H9 (cell line): ENCODE measurements at regions not wholly inside any gene's neighbourhood (a gene's known extent, or its start where the extent isn't known, plus 50 kb on each side); places are given as distances from the start of the nearest gene placed in this dataset.

Experiments
- DNase-seq: peaks from one replicate; pipeline ENCODE4 v3.0.0-alpha.2; 2017
- H2AFZ ChIP-seq: one replicate; pipeline ENCODE4 v1.6.1; 2013; ENCODE audit warnings: mild to moderate bottlenecking, low read length, control low read depth, moderate library complexity
- H2AK5ac ChIP-seq: 2 replicates; pipeline ENCODE4 v1.6.1; 2013; ENCODE audit warnings: low read length, control low read depth, mixed read lengths; ENCODE audit not compliant: insufficient read length
- H2BK120ac ChIP-seq: one replicate; pipeline ENCODE4 v1.6.1; 2013; ENCODE audit warnings: low read depth, mild to moderate bottlenecking, low read length, control low read depth, inconsistent platforms; ENCODE audit not compliant: poor library complexity, severe bottlenecking
- H2BK12ac ChIP-seq: 2 replicates; pipeline ENCODE4 v1.6.1; 2013; ENCODE audit warnings: low read length, control low read depth, mixed read lengths, low read depth; ENCODE audit not compliant: insufficient read length
- H2BK15ac ChIP-seq: 2 replicates; pipeline ENCODE4 v1.6.1; 2013; ENCODE audit warnings: low read depth, low read length, control low read depth
- H2BK20ac ChIP-seq: one replicate; pipeline ENCODE4 v1.6.1; 2013; ENCODE audit warnings: low read depth, mild to moderate bottlenecking, low read length, control low read depth, inconsistent platforms; ENCODE audit not compliant: poor library complexity, severe bottlenecking
- H2BK5ac ChIP-seq: 2 replicates; pipeline ENCODE4 v1.6.1; 2013; ENCODE audit warnings: low read length, control low read depth, mixed read lengths; ENCODE audit not compliant: insufficient read length
- H3K14ac ChIP-seq: 2 replicates; pipeline ENCODE4 v1.6.1; 2013; ENCODE audit warnings: low read length, control low read depth; ENCODE audit not compliant: insufficient read depth
- H3K18ac ChIP-seq: 2 replicates; pipeline ENCODE4 v1.6.1; 2013; ENCODE audit warnings: low read depth, mild to moderate bottlenecking, mixed read lengths, low read length, control low read depth; ENCODE audit not compliant: insufficient read length
- H3K23ac ChIP-seq: 2 replicates; pipeline ENCODE4 v1.6.1; 2013; ENCODE audit warnings: low read length, control low read depth, mixed read lengths, low read depth; ENCODE audit not compliant: insufficient read length
- H3K23me2 ChIP-seq: 2 replicates; pipeline ENCODE4 v1.6.1; 2013; ENCODE audit warnings: low read depth, mild to moderate bottlenecking, mixed read lengths, low read length, control low read depth; ENCODE audit not compliant: insufficient read length, poor library complexity, severe bottlenecking
- H3K27ac ChIP-seq: 2 replicates; pipeline ENCODE4 v1.5.1; 2013; ENCODE audit warnings: low read length, control low read depth, mixed read lengths, low read depth; ENCODE audit not compliant: insufficient read length
- H3K27me3 ChIP-seq: 2 replicates; pipeline ENCODE4 v1.6.1; 2013; ENCODE audit warnings: low read length, control low read depth, inconsistent platforms; ENCODE audit not compliant: insufficient read depth
- H3K4ac ChIP-seq: 2 replicates; pipeline ENCODE4 v1.6.1; 2013; ENCODE audit warnings: low read depth, mild to moderate bottlenecking, control low read depth, inconsistent platforms, low read length, moderate library complexity
- H3K4me1 ChIP-seq: 2 replicates; pipeline ENCODE4 v1.6.1; 2013; ENCODE audit warnings: low read length, control low read depth, inconsistent platforms; ENCODE audit not compliant: insufficient read depth
- H3K4me2 ChIP-seq: 2 replicates; pipeline ENCODE4 v1.6.1; 2013; ENCODE audit warnings: low read length, control low read depth, mixed read lengths; ENCODE audit not compliant: insufficient read length, insufficient read depth
- H3K56ac ChIP-seq: 2 replicates; pipeline ENCODE4 v1.6.1; 2013; ENCODE audit warnings: low read depth, mild to moderate bottlenecking, mixed read lengths, low read length, control low read depth; ENCODE audit not compliant: insufficient read length
- H3K79me1 ChIP-seq: 2 replicates; pipeline ENCODE4 v1.6.1; 2013; ENCODE audit warnings: low read depth, mild to moderate bottlenecking, moderate library complexity, low read length, control low read depth, inconsistent platforms; ENCODE audit not compliant: insufficient read depth, poor library complexity, severe bottlenecking
- H3K79me2 ChIP-seq: 2 replicates; pipeline ENCODE4 v1.6.1; 2013; ENCODE audit warnings: low read length, control low read depth, inconsistent platforms; ENCODE audit not compliant: insufficient read depth
- H3K9ac ChIP-seq: 2 replicates; pipeline ENCODE4 v1.6.1; 2013; ENCODE audit warnings: low read length, control low read depth, mixed read lengths; ENCODE audit not compliant: insufficient read length; ENCODE audit errors: extremely low read depth
- H3K9me3 ChIP-seq: one replicate; pipeline ENCODE4 v1.6.1; 2013; ENCODE audit warnings: low read depth, low read length, inconsistent platforms; ENCODE audit not compliant: control insufficient read depth
- H3T11ph ChIP-seq: one replicate; pipeline ENCODE4 v1.6.1; 2013; ENCODE audit warnings: mild to moderate bottlenecking, low read length, control low read depth, inconsistent platforms
- H4K20me1 ChIP-seq: one replicate; pipeline ENCODE4 v1.6.1; 2013; ENCODE audit not compliant: control insufficient read depth, insufficient read length, insufficient read depth
- H4K5ac ChIP-seq: 2 replicates; pipeline ENCODE4 v1.6.1; 2013; ENCODE audit warnings: low read depth, mild to moderate bottlenecking, mixed read lengths, low read length, control low read depth; ENCODE audit not compliant: insufficient read length
- H4K8ac ChIP-seq: replicated peaks from 2 replicates; pipeline ENCODE4 v1.6.1; 2013; ENCODE audit warnings: low read length, control low read depth, mixed read lengths, low read depth; ENCODE audit not compliant: insufficient read length
- H4K91ac ChIP-seq: 2 replicates; pipeline ENCODE4 v1.6.1; 2013; ENCODE audit warnings: low read depth, mild to moderate bottlenecking, moderate library complexity, mixed read lengths, low read length, control low read depth; ENCODE audit not compliant: insufficient read length
- H3K27ac Mint-ChIP-seq, 3 experiments: 2 replicates in 2 of 3; 3 replicates in 1 of 3; pipeline ENCODE4 v1.8.0; 2020 to 2021; ENCODE audit warnings: mixed read lengths in 3 of 3, mild to moderate bottlenecking in 1 of 3, moderate library complexity in 1 of 3
- H3K27me3 Mint-ChIP-seq: 2 replicates; pipeline ENCODE4 v1.8.0; 2021; ENCODE audit warnings: low read depth, mild to moderate bottlenecking, moderate library complexity, mixed read lengths
- H3K36me3 Mint-ChIP-seq, 3 experiments: 2 replicates in 2 of 3; 3 replicates in 1 of 3; pipeline ENCODE4 v1.8.0; 2020 to 2021; ENCODE audit warnings: low read depth in 3 of 3, mixed read lengths in 3 of 3; ENCODE audit not compliant: insufficient read depth in 1 of 3
- H3K4me1 Mint-ChIP-seq, 2 experiments: 2 replicates each; pipeline ENCODE4 v1.8.0; 2020; ENCODE audit warnings: mixed read lengths in 2 of 2
- H3K4me3 Mint-ChIP-seq, 2 experiments: 2 replicates in 1 of 2; 3 replicates in 1 of 2; pipeline ENCODE4 v1.8.0; 2020 to 2021; ENCODE audit warnings: mild to moderate bottlenecking in 2 of 2, mixed read lengths in 2 of 2, moderate library complexity in 1 of 2
- H3K9me3 Mint-ChIP-seq, 2 experiments: 2 replicates in 1 of 2; 3 replicates in 1 of 2; pipeline ENCODE4 v1.8.0; 2020; ENCODE audit warnings: mild to moderate bottlenecking in 2 of 2, mixed read lengths in 2 of 2, moderate library complexity in 1 of 2
- WGBS: extraction: QIAGEN DNeasy Blood & Tissue Kit; methylation state at CpG from one replicate; pipeline ENCODE4 v1.1.7; 2013; ENCODE audit warnings: missing lambda C conversion rate, low lambda C conversion rate, mixed read lengths; ENCODE audit not compliant: insufficient read length; ENCODE audit errors: extremely low coverage; 5-methylcytosine and 5-hydroxymethylcytosine counted together
- TF ChIP-seq, protein P1 (sequence below): fragments of 200-600 bp; sonication (generic); conservative IDR thresholded peaks from 3 replicates; pipeline ENCODE4 v1.8.0; 2021; ENCODE audit warnings: antibody characterized with exemption, mild to moderate bottlenecking

DNA sequence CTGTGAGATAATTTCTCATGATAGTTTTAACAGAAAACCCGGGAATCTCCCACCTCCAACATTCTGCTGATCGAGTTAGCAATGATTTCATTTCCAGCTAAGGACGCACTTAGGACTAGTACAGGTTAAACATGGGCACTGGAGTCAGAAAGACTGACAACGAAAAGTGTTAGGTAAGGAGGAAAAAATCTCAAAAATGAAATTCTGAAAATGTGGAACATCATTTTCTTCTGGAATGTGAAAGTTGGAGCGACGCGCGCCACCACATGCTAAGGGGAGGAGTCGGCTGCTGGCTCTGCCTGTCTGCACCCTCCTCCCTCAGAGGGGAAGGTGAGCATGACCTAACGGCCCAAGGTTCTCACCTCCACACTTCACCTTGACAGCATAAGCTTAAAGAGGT, 221.6 kb upstream of the KCNG1 start:
- Histone ChIP-seq H4K5ac (no peak overlapping the region), H3K79me1 (no peaks in the 10 kb centered on the region), H2AK5ac (no peak overlapping the region), H3K79me2 (no peaks in the 10 kb centered on the region), H3K27ac (no peak overlapping the region), H4K20me1 (no peaks in the 10 kb centered on the region), H3K56ac (no peak overlapping the region), H3K9me3 (no peaks in the 10 kb centered on the region), H2BK15ac (no peak overlapping the region), H3K9ac (no peak overlapping the region), H3K23me2 (no peaks in the 10 kb centered on the region), H2AFZ (no peak overlapping the region), H3K4me2 (no peak overlapping the region), H2BK5ac (no peak overlapping the region), H3T11ph (no peak overlapping the region), H3K14ac (no peak overlapping the region), H3K18ac (no peak overlapping the region), H2BK12ac (no peak overlapping the region), H4K8ac (no peak overlapping the region), H2BK120ac (no peak overlapping the region), H3K4ac (no peak overlapping the region), H2BK20ac (no peak overlapping the region), H3K4me1 (no peaks in the 10 kb centered on the region), H3K27me3 (no peaks in the 10 kb centered on the region), H4K91ac (no peak overlapping the region), H3K23ac (no peak overlapping the region)
- WGBS = no CpG with 5 or more reads among the region's 10 CpGs
- peaks cover 8% of the 10 kb centered on the region for H3K27me3 Mint-ChIP-seq
- H3K4me1 Mint-ChIP-seq = peaks cover 24 to 30% of the 10 kb centered on the region in 2 experiments
- H3K4me3 Mint-ChIP-seq = no peak overlapping the region
- H3K27ac Mint-ChIP-seq = no peak overlapping the region
- peaks cover 0 to 14% (median 8%) of the 10 kb centered on the region in 3 experiments; a peak in 6 of 7 replicates for H3K36me3 Mint-ChIP-seq
- peaks cover 18 to 21% of the 10 kb centered on the region in 2 experiments for H3K9me3 Mint-ChIP-seq
- TF ChIP-seq, protein P1, sequence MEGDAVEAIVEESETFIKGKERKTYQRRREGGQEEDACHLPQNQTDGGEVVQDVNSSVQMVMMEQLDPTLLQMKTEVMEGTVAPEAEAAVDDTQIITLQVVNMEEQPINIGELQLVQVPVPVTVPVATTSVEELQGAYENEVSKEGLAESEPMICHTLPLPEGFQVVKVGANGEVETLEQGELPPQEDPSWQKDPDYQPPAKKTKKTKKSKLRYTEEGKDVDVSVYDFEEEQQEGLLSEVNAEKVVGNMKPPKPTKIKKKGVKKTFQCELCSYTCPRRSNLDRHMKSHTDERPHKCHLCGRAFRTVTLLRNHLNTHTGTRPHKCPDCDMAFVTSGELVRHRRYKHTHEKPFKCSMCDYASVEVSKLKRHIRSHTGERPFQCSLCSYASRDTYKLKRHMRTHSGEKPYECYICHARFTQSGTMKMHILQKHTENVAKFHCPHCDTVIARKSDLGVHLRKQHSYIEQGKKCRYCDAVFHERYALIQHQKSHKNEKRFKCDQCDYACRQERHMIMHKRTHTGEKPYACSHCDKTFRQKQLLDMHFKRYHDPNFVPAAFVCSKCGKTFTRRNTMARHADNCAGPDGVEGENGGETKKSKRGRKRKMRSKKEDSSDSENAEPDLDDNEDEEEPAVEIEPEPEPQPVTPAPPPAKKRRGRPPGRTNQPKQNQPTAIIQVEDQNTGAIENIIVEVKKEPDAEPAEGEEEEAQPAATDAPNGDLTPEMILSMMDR = no peak
- no peak for DNase-seq
